ENCODE measurements at regions not wholly inside any gene's neighbourhood (a gene's known extent, or its start where the extent isn't known, plus 50 kb on each side); places are given as distances from the start of the nearest gene placed in this dataset.
"Not testable (repeated sequence)": the region's sequence is repeated elsewhere in the genome, so short reads cannot be mapped to it uniquely, and the experiment has no call there.

- no peak overlapping the region for H3K27ac Mint-ChIP-seq
- H3K27me3 Mint-ChIP-seq: no peaks in the 10 kb centered on the region
- TF ChIP-seq CTCF (IDR thresholded peaks at IDR 0.05; ENCODE audit: unreplicated experiment): no peak
- H3K9me3 Mint-ChIP-seq (ENCODE audit: low read depth): no peaks in the 10 kb centered on the region
- H3K36me3 Mint-ChIP-seq (ENCODE audit: insufficient read depth): no peaks in the 10 kb centered on the region
- no peak overlapping the region for H3K4me3 Mint-ChIP-seq (ENCODE audit: low read depth)
- H3K4me1 Mint-ChIP-seq (ENCODE audit: low read depth): peaks cover 28% of the 10 kb centered on the region
- no peak for DNase-seq (ENCODE audit: low spot score, unreplicated experiment)
Measured at GRCh38 chr20:53676519-53676822, 82.8 kb upstream of the ZNF217 start.

- Mint-ChIP-seq H3K9me3 (ENCODE audit: low read depth) (no peaks in the 10 kb centered on the region), H3K4me1 (ENCODE audit: low read depth) (peaks cover 3% of the 10 kb centered on the region), H3K27me3 (no peaks in the 10 kb centered on the region), H3K27ac (no peak overlapping the region), H3K36me3 (ENCODE audit: insufficient read depth) (no peaks in the 10 kb centered on the region), H3K4me3 (ENCODE audit: low read depth) (no peak overlapping the region)
- no peak for TF ChIP-seq CTCF (IDR thresholded peaks at IDR 0.05; ENCODE audit: unreplicated experiment)
- no peak for DNase-seq (ENCODE audit: low spot score, unreplicated experiment)
Measured at GRCh38 chr20:53672484-53673129, 79.0 kb upstream of the ZNF217 start.

- no peaks in the 10 kb centered on the region for H3K4me1 Mint-ChIP-seq (ENCODE audit: low read depth)
- no peaks in the 10 kb centered on the region for H3K36me3 Mint-ChIP-seq (ENCODE audit: insufficient read depth)
Measured at GRCh38 chr20:53671370-53671769, 77.7 kb upstream of the ZNF217 start.

GRCh38 chr20:53669517-53670313 is 76.1 kb upstream of the ZNF217 start:
- H3K27ac Mint-ChIP-seq; H3K4me3 Mint-ChIP-seq (ENCODE audit: low read depth); H3K4me1 Mint-ChIP-seq (ENCODE audit: low read depth); H3K27me3 Mint-ChIP-seq; H3K9me3 Mint-ChIP-seq (ENCODE audit: low read depth); DNase-seq (ENCODE audit: low spot score, unreplicated experiment); H3K36me3 Mint-ChIP-seq (ENCODE audit: insufficient read depth): not testable (repeated sequence)

More at GRCh38 chr20:53671370-53671769, 77.7 kb upstream of the ZNF217 start:
- TF ChIP-seq CTCF (IDR thresholded peaks at IDR 0.05; ENCODE audit: unreplicated experiment): no peak
- Mint-ChIP-seq H3K4me3 (ENCODE audit: low read depth) (no peak overlapping the region), H3K27me3 (no peaks in the 10 kb centered on the region), H3K27ac (no peak overlapping the region), H3K9me3 (ENCODE audit: low read depth) (no peaks in the 10 kb centered on the region)
- no peak for DNase-seq (ENCODE audit: low spot score, unreplicated experiment)

- no peaks in the 10 kb centered on the region for H3K9me3 Mint-ChIP-seq (ENCODE audit: low read depth)
- H3K4me3 Mint-ChIP-seq (ENCODE audit: low read depth): no peak overlapping the region
- DNase-seq (ENCODE audit: low spot score, unreplicated experiment): no peak
- no peaks in the 10 kb centered on the region for H3K36me3 Mint-ChIP-seq (ENCODE audit: insufficient read depth)
- no peaks in the 10 kb centered on the region for H3K27me3 Mint-ChIP-seq
- peaks cover 4% of the 10 kb centered on the region for H3K4me1 Mint-ChIP-seq (ENCODE audit: low read depth)
- no peak overlapping the region for H3K27ac Mint-ChIP-seq
- no peak for TF ChIP-seq CTCF (IDR thresholded peaks at IDR 0.05; ENCODE audit: unreplicated experiment)
Measured at GRCh38 chr20:53668992-53669391, 75.4 kb upstream of the ZNF217 start.

- Mint-ChIP-seq H3K9me3 (ENCODE audit: low read depth) (no peaks in the 10 kb centered on the region), H3K27me3 (no peaks in the 10 kb centered on the region), H3K36me3 (ENCODE audit: insufficient read depth) (no peaks in the 10 kb centered on the region), H3K27ac (no peak overlapping the region), H3K4me3 (ENCODE audit: low read depth) (no peak overlapping the region), H3K4me1 (ENCODE audit: low read depth) (peaks cover 12% of the 10 kb centered on the region)
- no peak for DNase-seq (ENCODE audit: low spot score, unreplicated experiment)
- no peak for TF ChIP-seq CTCF (IDR thresholded peaks at IDR 0.05; ENCODE audit: unreplicated experiment)
Measured at GRCh38 chr20:53666144-53666543, 72.5 kb upstream of the ZNF217 start.

All from progenitor cell of endocrine pancreas (in vitro differentiated cells).